ENCODE measurements at regions not wholly inside any gene's neighbourhood (a gene's known extent, or its start where the extent isn't known, plus 50 kb on each side); places are given as distances from the start of the nearest gene placed in this dataset.

DNA sequence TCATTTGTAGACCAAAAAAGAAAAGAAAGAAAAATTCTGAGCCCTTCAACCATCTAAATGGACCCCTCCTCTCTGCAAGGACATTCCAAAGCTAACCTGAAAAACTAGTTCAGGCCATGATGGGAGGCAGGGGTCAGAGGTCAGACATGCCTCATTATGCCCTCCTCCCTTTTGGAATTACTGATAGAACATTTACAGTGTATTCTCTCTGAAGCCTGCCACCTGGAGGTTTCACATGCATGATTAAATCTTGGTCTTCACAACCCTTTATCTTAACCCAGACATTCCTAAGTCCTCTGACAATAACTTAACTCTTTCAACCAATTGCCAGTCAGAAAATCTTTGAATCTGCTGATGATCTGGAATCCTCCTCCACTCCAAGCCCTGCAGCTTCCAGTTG lies 86.0 kb downstream of the SPP2 start:
- Histone ChIP-seq H3K27me3 (no peaks in the 10 kb centered on the region), H3K27ac (no peak overlapping the region), H3K36me3 (no peaks in the 10 kb centered on the region), H3K4me1 (no peaks in the 10 kb centered on the region), H3K4me3 (no peak overlapping the region), H3K9me3 (no peaks in the 10 kb centered on the region)
- TF ChIP-seq, protein P1, sequence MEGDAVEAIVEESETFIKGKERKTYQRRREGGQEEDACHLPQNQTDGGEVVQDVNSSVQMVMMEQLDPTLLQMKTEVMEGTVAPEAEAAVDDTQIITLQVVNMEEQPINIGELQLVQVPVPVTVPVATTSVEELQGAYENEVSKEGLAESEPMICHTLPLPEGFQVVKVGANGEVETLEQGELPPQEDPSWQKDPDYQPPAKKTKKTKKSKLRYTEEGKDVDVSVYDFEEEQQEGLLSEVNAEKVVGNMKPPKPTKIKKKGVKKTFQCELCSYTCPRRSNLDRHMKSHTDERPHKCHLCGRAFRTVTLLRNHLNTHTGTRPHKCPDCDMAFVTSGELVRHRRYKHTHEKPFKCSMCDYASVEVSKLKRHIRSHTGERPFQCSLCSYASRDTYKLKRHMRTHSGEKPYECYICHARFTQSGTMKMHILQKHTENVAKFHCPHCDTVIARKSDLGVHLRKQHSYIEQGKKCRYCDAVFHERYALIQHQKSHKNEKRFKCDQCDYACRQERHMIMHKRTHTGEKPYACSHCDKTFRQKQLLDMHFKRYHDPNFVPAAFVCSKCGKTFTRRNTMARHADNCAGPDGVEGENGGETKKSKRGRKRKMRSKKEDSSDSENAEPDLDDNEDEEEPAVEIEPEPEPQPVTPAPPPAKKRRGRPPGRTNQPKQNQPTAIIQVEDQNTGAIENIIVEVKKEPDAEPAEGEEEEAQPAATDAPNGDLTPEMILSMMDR (IDR thresholded peaks at IDR 0.05): no peak
- DNase-seq (ENCODE audit: low spot score): no peak

DNA sequence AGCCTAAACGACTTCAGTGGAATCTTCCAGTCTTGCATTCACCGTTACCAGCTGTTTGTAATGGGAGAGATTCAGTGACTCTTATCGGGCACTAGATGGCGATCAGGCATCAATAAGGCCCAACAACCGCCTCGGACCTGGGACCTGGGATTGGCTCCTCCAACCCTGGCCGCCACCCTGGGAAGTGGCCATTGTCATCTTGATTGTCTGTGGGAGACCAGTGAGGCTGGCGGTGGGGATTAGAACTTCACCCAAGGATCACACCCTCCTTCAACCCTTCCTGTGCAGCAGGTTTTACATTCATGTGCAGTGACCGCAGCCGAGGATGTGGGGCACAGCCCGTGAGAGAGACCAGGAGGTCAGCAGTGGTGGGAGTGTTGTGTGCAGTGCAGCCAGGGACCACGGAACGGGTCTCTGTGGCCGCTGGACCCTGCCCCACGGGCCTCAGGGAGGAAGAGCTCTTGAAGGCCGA lies 85.3 kb downstream of the SPP2 start:
- Histone ChIP-seq H3K27me3 (no peaks in the 10 kb centered on the region), H3K9me3 (no peaks in the 10 kb centered on the region), H3K4me3 (no peak overlapping the region), H3K36me3 (no peaks in the 10 kb centered on the region), H3K4me1 (no peaks in the 10 kb centered on the region), H3K27ac (no peak overlapping the region)
- DNase-seq (ENCODE audit: low spot score): no peak
- TF ChIP-seq, protein P1 (IDR thresholded peaks at IDR 0.05): peak; percentile 66 to 78

DNA sequence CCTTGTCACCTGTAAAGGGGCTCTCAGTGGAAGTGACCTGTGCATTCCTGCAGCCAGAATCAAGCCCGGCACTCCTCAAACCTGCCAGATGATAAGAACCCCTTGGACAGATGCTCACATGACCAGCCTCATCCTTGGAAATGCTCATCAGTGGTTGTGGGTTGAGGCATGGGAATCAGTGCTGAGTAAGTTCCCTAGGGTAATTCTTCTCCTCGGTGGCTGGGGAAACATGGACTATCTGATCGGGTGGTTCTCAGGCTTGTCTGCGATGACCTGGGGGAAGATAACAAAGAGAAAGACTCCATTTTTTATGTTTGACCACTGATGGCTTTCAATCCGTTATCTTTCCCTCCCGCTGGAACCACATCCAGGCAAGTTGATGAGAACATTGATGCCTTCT lies 84.0 kb downstream of the SPP2 start:
- Histone ChIP-seq H3K36me3 (no peaks in the 10 kb centered on the region), H3K9me3 (no peaks in the 10 kb centered on the region), H3K4me3 (no peak overlapping the region), H3K4me1 (no peaks in the 10 kb centered on the region), H3K27me3 (no peaks in the 10 kb centered on the region), H3K27ac (no peak overlapping the region)
- TF ChIP-seq, protein P1 (IDR thresholded peaks at IDR 0.05): no peak
- no peak for DNase-seq (ENCODE audit: low spot score)

DNA sequence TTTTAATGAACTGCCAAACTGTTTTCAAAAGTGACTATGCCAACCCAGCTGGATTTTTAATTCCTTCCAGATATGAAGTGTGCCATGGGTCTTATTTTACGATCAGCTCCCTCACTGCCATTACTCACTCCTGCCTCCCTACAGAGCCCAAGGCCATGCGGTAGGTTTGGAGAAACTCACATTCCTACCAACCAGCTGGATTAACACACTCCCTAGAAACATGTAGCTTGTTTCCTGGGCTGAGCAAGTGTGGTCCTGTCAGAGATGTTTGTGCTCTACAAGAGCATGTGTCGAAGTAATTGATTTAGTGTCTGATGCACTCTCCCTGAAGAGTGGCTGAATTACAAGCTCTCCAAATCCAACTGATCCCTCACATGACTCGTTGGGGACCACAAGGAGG lies 82.5 kb downstream of the SPP2 start:
- TF ChIP-seq, protein P1 (IDR thresholded peaks at IDR 0.05): no peak
- no peak overlapping the region for H3K4me3 ChIP-seq
- no peak for DNase-seq (ENCODE audit: low spot score)
- H3K9me3 ChIP-seq: no peaks in the 10 kb centered on the region
- no peaks in the 10 kb centered on the region for H3K27me3 ChIP-seq
- no peaks in the 10 kb centered on the region for H3K4me1 ChIP-seq
- no peaks in the 10 kb centered on the region for H3K36me3 ChIP-seq
- no peak overlapping the region for H3K27ac ChIP-seq

DNA sequence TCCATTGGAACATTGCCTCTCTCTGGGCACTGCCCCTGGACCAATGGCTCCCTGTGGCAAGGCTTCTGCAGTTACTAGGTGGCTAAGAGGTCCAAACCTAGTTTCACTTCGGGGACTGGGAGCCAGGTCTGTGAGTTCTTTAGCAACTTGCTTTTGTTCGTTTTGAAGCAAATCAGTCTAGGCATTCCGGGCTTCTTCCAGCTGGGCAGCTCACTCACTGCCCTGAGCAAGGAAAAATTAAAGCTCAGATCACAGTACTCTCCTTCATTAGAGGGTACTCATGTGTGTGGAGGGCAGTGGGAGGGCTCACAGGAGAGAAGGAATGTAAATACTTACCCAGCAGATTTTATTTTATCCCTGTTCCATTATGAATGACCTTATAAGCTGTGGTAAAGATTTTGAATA lies 80.3 kb downstream of the SPP2 start:
- Histone ChIP-seq H3K27me3 (no peaks in the 10 kb centered on the region), H3K4me3 (no peak overlapping the region), H3K27ac (no peak overlapping the region), H3K9me3 (no peaks in the 10 kb centered on the region), H3K36me3 (no peaks in the 10 kb centered on the region), H3K4me1 (no peaks in the 10 kb centered on the region)
- TF ChIP-seq, protein P1 (IDR thresholded peaks at IDR 0.05): no peak
- no peak for DNase-seq (ENCODE audit: low spot score)

DNA sequence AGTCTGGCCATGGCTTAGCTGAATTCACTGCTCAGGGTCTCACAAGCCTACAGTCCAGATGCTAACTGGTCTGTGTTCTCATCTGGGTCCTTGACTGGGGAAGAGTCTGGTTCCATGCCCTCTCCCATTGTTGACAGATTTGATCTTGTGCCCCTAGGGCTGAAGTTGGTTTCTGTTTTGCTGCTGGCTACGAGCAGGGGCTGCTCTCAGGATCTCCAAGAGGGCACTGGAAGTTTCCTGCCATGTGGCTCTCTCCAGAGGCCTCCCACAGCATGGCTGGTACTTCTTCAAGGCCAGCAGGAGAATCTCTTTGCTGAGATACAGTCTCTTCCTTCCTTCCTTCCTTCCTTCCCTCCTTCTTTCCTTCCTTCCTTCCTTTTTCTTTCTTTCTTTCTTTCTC lies 78.1 kb downstream of the SPP2 start:
- no peaks in the 10 kb centered on the region for H3K36me3 ChIP-seq
- no peaks in the 10 kb centered on the region for H3K4me1 ChIP-seq
- no peak overlapping the region for H3K4me3 ChIP-seq
- no peak for DNase-seq (ENCODE audit: low spot score)
- H3K27me3 ChIP-seq: no peaks in the 10 kb centered on the region
- TF ChIP-seq, protein P1 (IDR thresholded peaks at IDR 0.05): no peak
- no peaks in the 10 kb centered on the region for H3K9me3 ChIP-seq
- H3K27ac ChIP-seq: no peak overlapping the region

Measured in right atrium auricular region (tissue), 2 donors.